HFF-Myc (cell line): ENCODE measurements at regions not wholly inside any gene's neighbourhood (a gene's known extent, or its start where the extent isn't known, plus 50 kb on each side); places are given as distances from the start of the nearest gene placed in this dataset.

Experiments used
- DNase-seq: peaks from one replicate; pipeline ENCODE4 v3.0.0-alpha.2; 2011; ENCODE audit warnings: low read depth; ENCODE audit errors: extremely low read depth
- H3K4me3 ChIP-seq: replicated peaks from 2 replicates; pipeline ENCODE4 v1.5.1; 2011; ENCODE audit warnings: low read depth, mild to moderate bottlenecking, control low read depth, low read length
- TF ChIP-seq, protein P1 (sequence below): IDR thresholded peaks from 2 replicates; pipeline ENCODE4 v1.5.1; 2012; ENCODE audit warnings: mild to moderate bottlenecking, low read depth, low read length, control low read depth; ENCODE audit errors: missing control alignments

DNA sequence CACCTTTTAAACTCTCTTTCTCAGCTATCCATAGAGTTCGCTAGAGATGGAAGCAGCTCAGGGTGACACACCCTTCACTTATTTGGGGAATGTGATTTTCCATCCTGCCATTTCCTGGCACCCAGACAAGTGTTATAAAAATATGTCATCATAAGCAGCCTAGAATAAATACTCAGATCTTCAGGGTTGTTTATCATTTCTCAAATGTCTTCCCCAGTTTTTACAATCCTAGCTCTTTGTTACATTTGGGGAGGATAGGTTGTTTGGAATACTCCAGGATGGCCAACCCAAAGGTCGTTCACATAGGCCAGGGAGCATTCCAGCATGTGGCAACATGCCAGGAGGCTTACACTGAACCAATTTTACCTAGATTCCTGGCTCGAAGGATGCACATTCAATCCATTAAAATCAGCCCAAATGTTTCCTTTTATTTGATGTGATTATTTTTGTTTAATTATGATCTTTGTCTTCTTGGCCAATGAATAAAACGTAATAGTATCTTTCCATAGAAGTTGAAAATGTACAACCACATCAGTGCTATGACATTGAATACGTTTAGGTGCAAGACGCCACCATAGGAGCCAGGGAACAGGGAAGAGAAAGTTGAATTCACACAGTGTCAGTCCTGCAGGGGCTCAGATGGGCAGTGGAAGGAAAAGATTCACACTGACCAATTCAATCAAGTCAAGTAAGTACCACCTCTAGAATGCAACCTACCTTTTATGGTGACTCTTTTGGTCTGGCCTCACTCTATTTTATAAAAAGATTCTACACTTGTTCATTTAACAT lies 537.7 kb upstream of the MDFIC2 start:
- peak; percentile 89 for DNase-seq
- no peak overlapping the region for H3K4me3 ChIP-seq
- TF ChIP-seq, protein P1, sequence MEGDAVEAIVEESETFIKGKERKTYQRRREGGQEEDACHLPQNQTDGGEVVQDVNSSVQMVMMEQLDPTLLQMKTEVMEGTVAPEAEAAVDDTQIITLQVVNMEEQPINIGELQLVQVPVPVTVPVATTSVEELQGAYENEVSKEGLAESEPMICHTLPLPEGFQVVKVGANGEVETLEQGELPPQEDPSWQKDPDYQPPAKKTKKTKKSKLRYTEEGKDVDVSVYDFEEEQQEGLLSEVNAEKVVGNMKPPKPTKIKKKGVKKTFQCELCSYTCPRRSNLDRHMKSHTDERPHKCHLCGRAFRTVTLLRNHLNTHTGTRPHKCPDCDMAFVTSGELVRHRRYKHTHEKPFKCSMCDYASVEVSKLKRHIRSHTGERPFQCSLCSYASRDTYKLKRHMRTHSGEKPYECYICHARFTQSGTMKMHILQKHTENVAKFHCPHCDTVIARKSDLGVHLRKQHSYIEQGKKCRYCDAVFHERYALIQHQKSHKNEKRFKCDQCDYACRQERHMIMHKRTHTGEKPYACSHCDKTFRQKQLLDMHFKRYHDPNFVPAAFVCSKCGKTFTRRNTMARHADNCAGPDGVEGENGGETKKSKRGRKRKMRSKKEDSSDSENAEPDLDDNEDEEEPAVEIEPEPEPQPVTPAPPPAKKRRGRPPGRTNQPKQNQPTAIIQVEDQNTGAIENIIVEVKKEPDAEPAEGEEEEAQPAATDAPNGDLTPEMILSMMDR: no peak

DNA sequence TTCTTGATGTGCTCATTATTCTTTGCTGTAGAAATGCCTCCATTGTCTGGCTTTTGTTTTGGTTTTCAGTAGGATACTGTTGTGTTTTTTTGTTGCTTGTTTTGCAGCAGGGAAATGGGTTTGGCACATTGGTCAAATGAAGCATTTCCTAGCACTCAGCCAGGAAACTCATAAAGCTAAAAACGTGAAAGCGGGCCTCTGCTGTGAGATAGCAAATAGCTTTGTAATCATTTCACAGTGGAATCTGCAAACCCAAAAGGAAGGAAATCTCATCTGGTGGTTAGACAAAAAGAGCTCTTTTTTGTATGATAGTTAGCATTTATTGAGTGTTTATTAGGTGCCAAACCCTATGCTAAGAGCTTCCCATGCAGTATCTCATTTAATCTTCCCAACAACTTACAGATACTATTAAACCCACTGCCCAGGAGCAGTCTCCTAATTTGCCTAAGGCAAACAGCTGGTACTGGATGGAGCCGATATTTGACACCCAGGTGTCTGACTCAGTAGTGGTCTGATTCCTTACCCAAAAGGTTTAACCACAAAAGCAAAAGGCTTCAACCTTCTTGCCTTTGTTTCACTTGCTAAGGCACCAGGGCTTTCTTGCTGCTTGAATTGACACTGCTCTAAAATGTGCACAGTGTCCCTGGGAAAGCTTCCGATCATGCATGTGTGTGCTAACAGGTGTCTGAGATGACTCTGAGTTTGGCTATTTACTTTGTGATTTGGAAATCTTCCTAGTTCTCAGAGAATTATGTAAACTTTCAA lies 527.9 kb upstream of the MDFIC2 start:
- DNase-seq: no peak
- TF ChIP-seq, protein P1: no peak
- H3K4me3 ChIP-seq: no peak overlapping the region

DNA sequence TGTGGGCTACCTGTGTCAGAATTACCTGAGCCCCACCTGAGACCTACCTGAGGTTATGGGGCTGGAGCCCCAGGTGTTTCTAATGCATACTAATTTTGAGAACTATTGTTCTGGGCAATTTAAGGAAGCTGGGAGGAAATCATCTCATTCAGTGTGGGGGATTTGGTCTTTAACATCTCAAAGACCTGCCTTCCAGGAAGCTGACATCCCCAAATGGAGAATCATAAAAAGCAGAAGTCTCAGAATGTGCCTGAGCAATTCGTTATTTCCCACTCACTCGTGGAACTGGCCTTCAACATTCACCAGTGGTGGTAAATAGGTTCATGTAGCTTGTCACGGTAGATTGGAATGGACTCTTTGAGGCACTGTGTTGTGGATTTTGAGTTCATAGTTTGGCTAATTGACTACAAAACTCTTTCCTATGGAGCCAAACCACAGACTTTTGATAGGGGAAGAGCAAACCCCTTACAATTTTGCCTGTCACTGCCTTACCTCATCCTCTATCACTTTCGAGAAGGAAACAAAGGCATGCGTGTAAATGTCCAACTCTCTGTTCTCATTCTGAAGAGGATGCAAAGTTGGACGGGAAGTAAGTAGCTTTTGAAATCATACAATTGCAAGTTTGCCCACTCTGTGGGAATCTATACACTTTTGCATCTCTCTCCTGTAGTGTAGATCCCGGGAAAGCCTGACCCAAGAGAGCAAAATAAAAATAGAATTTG lies 521.0 kb upstream of the MDFIC2 start:
- no peak for DNase-seq
- no peak overlapping the region for H3K4me3 ChIP-seq
- TF ChIP-seq, protein P1: no peak

DNA sequence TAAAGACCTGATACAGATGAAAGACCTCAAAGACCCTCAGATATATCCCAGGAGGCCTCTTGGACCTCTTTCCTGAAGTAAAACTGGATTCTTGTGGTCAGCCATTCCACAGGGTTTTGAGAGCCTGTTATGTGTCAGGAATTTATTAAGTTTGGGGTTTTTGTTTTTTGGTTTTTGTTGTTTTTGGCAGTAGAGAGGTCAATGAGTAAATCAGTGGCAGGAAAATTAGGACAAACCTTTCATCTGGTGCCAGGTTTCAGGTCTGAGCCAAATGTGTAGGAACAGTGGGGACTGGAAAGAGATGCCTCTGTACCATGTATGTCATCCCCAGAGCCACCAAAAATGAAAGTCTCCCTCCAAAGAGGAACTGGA lies 520.4 kb upstream of the MDFIC2 start:
- TF ChIP-seq, protein P1: no peak
- no peak overlapping the region for H3K4me3 ChIP-seq
- no peak for DNase-seq

DNA sequence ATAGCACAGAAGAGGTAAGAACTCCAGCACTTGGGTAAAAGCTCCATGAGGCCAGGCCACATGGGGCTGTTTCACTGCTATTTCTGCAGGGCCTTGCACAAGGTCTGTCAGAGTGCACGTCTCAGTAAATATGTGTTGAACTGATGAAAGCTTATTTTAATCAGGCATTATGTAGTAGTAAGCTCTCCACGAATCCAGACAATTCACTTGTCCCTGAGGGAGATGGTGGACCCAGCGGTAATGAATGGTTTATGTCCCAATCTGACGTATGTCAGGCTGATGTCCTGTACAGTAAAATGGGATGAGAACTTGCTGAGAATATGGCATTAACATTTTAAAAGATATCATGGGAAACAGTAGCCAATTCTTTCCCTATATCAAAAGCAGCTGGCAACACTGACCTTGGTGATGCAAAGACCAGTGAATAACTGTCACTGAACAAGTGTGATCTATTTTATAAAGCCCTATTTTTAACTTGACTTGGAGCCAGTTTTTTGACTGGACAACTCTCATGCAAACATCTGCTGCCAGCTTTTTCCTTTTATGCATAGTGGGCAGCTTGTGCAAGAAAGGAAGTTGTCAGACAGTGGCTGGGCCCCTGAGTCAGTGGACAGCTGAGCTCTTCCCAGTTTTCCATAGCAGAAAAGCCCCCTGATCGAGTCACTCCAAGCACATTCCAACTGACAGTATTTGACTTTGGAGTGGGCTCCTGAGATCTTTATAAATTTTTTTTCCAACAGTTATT lies 519.8 kb upstream of the MDFIC2 start:
- no peak for DNase-seq
- TF ChIP-seq, protein P1: no peak
- no peak overlapping the region for H3K4me3 ChIP-seq

DNA sequence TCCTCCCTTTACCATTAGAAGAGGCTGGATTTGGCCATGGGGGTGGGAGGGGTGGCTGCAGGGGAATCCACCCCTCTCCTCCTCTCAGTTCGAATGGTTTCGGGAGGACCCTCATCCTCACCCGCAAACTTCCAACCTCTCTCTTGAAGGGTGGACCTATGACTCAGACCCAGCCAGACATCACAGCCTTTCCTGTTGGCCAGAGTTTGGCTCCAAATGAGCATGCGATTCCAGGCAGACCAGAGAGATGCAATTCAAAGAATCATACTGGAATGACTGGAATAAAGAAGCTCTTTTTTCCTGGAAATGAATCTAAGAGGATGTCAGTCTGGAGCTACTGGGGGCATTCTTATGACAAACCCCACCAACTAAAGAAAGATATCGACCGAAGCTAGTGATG lies 516.7 kb upstream of the MDFIC2 start:
- TF ChIP-seq, protein P1: no peak
- no peak for DNase-seq
- no peak overlapping the region for H3K4me3 ChIP-seq
